NCI-H2196 (cell line): ENCODE measurements at regions not wholly inside any gene's neighbourhood (a gene's known extent, or its start where the extent isn't known, plus 50 kb on each side); places are given as distances from the start of the nearest gene placed in this dataset.
A peak's percentile ranks its signal among the peaks of the same experiment; 100 is the strongest.

Source experiments
- DNase-seq: peaks from one replicate; lab custom pipeline; 2025; ENCODE audit not compliant: unreplicated experiment; lab: John Stamatoyannopoulos, UW

GRCh38 chr1:221414772-221415539, 326.9 kb downstream of the DUSP10 start:
- DNase-seq = no peak

- DNase-seq = no peak
Observed at GRCh38 chr1:221415651-221416050, 326.2 kb downstream of the DUSP10 start.

GRCh38 chr1:221416142-221416541, 325.7 kb downstream of the DUSP10 start:
- no peak for DNase-seq

GRCh38 chr1:221416723-221417122, 325.2 kb downstream of the DUSP10 start:
- no peak for DNase-seq

- no peak for DNase-seq
Observed at GRCh38 chr1:221418346-221418745, 323.5 kb downstream of the DUSP10 start.

- DNase-seq = no peak
Observed at GRCh38 chr1:221419513-221420095, 322.3 kb downstream of the DUSP10 start.

GRCh38 chr1:221429264-221429663, 312.6 kb downstream of the DUSP10 start:
- DNase-seq = no peak

GRCh38 chr1:221430152-221430960, 311.5 kb downstream of the DUSP10 start:
- no peak for DNase-seq

GRCh38 chr1:221431068-221431651, 310.7 kb downstream of the DUSP10 start:
- DNase-seq = no peak

GRCh38 chr1:221431961-221432360, 309.9 kb downstream of the DUSP10 start:
- DNase-seq = no peak

- peak; percentile 52 for DNase-seq
Observed at GRCh38 chr1:221435504-221435904, 306.4 kb downstream of the DUSP10 start.

- no peak for DNase-seq
Observed at GRCh38 chr1:221437171-221437570, 304.7 kb downstream of the DUSP10 start.

- no peak for DNase-seq
Observed at GRCh38 chr1:221437926-221438325, 304.0 kb downstream of the DUSP10 start.

- no peak for DNase-seq
Observed at GRCh38 chr1:221439008-221439746, 302.7 kb downstream of the DUSP10 start.

GRCh38 chr1:221439747-221440501, 302.0 kb downstream of the DUSP10 start:
- no peak for DNase-seq

- no peak for DNase-seq
Observed at GRCh38 chr1:221440658-221441057, 301.2 kb downstream of the DUSP10 start.

GRCh38 chr1:221442056-221442455, 299.8 kb downstream of the DUSP10 start:
- no peak for DNase-seq

- DNase-seq = no peak
Observed at GRCh38 chr1:221444346-221444745, 297.5 kb downstream of the DUSP10 start.

- no peak for DNase-seq
Observed at GRCh38 chr1:221448585-221449175, 293.2 kb downstream of the DUSP10 start.

GRCh38 chr1:221449194-221449593, 292.7 kb downstream of the DUSP10 start:
- DNase-seq = no peak
